ENCODE measurements at regions not wholly inside any gene's neighbourhood (a gene's known extent, or its start where the extent isn't known, plus 50 kb on each side); places are given as distances from the start of the nearest gene placed in this dataset.

- DNase-seq = no peak
These were observed 1180.0 kb upstream of the TENM4 start for GRCh38 chr11:80620867-80621266.

DNA sequence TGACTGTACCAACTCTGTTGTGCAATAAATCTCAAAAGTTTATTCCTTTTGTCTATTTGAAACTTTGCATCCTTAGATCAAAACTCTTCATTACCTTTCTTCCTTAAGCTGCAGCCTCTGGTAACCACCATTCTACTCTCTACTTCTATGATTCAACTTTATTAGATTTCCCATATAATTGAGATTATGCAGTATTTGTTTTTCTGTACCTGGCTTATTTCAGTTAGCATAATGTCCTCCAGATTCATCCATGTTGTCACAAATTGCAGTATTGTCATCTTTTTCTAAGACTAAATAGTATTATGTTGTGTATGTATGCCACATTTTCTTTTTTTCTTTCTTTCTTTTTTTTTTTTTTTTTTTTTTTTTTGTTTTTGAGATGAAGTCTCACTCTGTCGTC, 1176.3 kb upstream of the TENM4 start:
- DNase-seq = no peak

DNA sequence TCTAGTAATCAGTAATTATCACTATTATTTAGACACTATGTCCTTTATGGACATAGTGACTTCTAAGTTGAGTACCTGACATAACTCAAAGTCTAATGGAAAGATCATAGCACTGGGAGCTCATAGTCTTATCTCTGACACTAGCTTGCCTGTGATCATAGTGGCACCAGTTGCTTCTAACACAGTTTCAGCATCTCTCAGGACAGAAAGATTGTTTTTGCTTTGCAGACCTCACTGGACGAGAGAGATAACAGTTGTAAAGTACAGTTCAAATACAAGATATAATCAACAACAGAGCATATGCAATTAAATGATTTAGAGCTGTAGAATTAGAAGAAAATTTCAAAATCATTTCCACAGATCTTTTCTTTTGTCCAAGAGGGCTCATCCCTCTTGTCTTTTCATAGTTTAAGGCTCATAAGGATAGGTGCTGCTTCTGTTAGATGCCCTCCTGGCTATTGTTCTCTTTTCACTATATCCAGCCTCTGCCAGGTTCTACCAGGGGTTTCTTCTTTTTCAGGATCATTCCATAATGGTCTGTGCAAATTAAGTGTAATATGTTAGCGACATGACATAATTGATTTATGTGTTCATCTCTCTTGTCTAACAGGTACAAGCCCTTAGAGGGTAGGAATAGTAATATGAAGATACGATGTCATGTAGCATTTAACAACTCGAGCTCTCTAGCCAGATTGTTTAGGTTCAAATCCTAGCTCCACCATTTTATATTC, 1175.4 kb upstream of the TENM4 start:
- no peak for DNase-seq

DNA sequence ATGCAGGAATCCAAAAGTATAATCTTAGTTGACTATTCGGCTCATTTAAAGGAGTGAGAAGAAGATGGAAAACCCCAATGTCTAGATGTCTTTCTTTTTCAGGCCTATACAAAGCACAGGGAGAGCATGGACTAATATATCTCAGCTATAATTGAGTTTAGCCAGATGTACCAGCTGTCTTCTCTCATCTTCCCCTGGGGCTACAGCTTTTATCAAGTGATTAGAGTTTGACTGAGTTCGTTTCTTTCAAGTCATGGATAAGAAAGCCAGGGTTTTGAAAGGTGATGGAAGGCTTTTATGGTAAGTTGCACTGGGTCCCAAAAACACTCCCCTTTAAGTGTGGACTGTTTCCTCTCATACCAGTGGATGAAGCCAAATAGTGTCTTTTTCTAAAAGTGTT, 1172.8 kb upstream of the TENM4 start:
- DNase-seq = no peak

GRCh38 chr11:80610516-80610915, 1169.7 kb upstream of the TENM4 start:
- DNase-seq = no peak

GRCh38 chr11:80603472-80603871, 1162.6 kb upstream of the TENM4 start:
- DNase-seq = no peak

- no peak for DNase-seq
These were observed 1158.1 kb upstream of the TENM4 start for GRCh38 chr11:80598905-80599304.

- no peak for DNase-seq
These were observed 1155.5 kb upstream of the TENM4 start for GRCh38 chr11:80596291-80596810.

- DNase-seq = no peak
These were observed 1154.2 kb upstream of the TENM4 start for GRCh38 chr11:80595011-80595410.

GRCh38 chr11:80593648-80594374, 1153.0 kb upstream of the TENM4 start:
- DNase-seq = no peak

GRCh38 chr11:80592546-80592945, 1151.7 kb upstream of the TENM4 start:
- DNase-seq = no peak

DNA sequence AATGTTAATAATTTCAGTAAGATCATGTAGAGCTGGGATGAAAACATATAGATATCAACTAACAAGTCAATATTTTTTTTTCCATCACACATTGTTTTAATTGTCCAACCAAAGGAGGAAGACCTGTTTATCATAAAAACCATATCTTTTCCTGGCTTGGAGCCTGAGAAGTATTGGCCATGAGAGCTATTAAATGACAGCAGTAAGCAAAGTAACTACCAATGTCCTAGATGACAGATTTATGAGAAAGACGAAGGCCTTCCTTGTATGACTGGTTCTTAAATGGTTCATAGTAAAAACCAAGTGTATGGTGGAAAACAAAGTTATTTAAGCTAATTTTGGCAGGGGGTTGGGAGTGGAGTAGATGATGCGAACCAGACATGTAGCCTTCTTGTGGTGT, 1147.1 kb upstream of the TENM4 start:
- DNase-seq = no peak

DNA sequence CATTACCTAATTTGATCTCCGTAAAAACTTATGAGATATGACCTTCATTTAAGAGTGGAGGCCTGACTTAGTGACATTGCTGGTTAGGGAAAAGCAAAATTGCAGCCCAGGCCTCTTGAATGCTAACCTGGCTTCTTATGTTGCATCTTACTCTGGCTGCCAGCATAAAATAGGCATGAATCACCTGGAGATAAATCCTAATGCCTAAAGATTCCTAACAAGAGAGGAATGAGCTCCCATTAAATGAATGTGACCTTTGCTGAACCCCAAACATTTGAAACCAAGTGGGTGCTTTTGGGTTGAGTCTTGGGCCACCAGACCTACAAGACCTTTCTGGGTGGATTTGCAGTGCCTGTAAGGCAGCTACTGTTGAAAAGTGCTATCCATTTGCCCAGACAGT, 1145.6 kb upstream of the TENM4 start:
- no peak for DNase-seq

- DNase-seq = no peak
These were observed 1143.8 kb upstream of the TENM4 start for GRCh38 chr11:80584661-80585060.

DNA sequence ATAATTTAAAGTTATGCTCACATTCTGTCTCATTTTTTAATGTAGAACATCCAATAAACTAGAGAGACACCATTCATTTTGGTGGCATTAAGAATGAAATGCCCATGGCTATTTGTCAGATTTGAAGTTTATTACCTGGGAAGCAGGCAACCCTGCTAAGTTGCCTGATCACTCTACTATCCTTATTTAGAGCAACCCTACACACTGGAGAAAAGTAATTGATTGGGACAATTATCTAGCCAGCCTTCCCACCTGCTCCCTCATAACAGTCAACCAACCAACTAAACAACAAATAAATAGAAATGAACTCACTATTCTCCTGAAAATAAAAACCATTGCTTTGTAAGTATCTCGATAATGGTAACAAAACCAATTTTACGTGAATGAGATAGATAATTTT, 1129.0 kb upstream of the TENM4 start:
- DNase-seq = no peak

GRCh38 chr11:80565231-80565630, 1124.4 kb upstream of the TENM4 start:
- DNase-seq = no peak

- DNase-seq = no peak
These were observed 1121.8 kb upstream of the TENM4 start for GRCh38 chr11:80562523-80563125.

GRCh38 chr11:80559942-80560341, 1119.1 kb upstream of the TENM4 start:
- no peak for DNase-seq

DNA sequence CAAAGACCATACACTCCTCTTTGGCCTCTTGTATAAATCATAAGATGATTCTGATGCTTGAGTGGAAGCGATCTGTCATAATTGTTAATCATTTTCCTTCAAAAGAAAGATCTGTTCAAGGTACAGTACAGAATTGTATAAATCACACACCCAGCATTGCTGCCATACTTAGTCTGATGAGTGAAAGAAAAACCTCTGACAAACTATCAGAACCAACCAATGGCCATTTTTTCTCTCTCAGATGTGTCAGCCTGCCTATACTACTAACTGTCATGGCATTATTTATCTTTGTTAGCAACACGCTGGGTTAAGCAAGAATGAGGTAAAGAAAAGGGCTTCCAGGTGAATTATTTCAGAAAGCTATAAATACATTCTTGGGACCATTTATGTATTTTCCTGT, 1112.7 kb upstream of the TENM4 start:
- no peak for DNase-seq

- no peak for DNase-seq
These were observed 1101.9 kb upstream of the TENM4 start for GRCh38 chr11:80542704-80543103.

GRCh38 chr11:80538040-80538439, 1097.2 kb upstream of the TENM4 start:
- DNase-seq = no peak

DNA sequence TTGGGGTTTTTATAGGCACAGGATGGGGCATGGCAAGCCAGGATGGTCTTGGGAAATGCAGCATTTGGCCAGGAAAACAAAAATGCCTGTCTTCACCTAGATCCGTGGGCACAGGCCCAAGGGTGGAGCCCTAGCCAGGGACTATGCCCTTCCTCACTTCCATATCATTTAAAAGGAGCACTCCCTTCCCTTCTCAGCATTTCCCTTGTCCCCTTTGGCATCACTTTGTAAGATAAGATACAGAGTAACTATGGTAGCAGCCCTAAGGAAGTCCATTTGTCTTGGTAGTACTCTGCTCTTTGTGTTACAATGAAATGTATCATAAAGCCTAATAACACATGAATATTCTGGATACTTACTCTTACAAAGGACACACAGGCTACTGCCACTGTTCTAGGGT, 1092.6 kb upstream of the TENM4 start:
- no peak for DNase-seq

- no peak for DNase-seq
These were observed 1091.9 kb upstream of the TENM4 start for GRCh38 chr11:80532633-80533232.

GRCh38 chr11:80529726-80530125, 1088.9 kb upstream of the TENM4 start:
- DNase-seq = no peak
